Transverse colon (tissue), 4 donors: ENCODE measurements at regions not wholly inside any gene's neighbourhood (a gene's known extent, or its start where the extent isn't known, plus 50 kb on each side); places are given as distances from the start of the nearest gene placed in this dataset.

Experiments
- CTCF ChIP-seq, 5 experiments: fragments of 200-600 bp in 3 of 5; fragments of 450-650 bp in 2 of 5; sonication (generic) in 3 of 5; IDR thresholded peaks; 1 replicate in 2 of 5; 2 replicates in 3 of 5; pipeline ENCODE4 v1.5.1; 2016 to 2017; ENCODE audit warnings: antibody characterized with exemption in 5 of 5, inconsistent platforms in 3 of 5, mild to moderate bottlenecking in 2 of 5, moderate library complexity in 1 of 5
- EP300 ChIP-seq: sonication (generic); formaldehyde crosslinking; IDR thresholded peaks from one replicate; pipeline ENCODE4 v1.6.1; 2017; ENCODE audit warnings: antibody characterized with exemption, low read depth
- POLR2A ChIP-seq: fragments of 450-650 bp; IDR thresholded peaks from one replicate; pipeline ENCODE4 v1.6.1; 2016; ENCODE audit warnings: antibody characterized with exemption, mild to moderate bottlenecking, moderate library complexity
- POLR2AphosphoS5 ChIP-seq, 3 donors: sonication (generic); formaldehyde crosslinking; IDR thresholded peaks; one replicate each; pipeline ENCODE4 v1.6.1; 2016; ENCODE audit warnings: antibody characterized with exemption in 3 of 3

DNA sequence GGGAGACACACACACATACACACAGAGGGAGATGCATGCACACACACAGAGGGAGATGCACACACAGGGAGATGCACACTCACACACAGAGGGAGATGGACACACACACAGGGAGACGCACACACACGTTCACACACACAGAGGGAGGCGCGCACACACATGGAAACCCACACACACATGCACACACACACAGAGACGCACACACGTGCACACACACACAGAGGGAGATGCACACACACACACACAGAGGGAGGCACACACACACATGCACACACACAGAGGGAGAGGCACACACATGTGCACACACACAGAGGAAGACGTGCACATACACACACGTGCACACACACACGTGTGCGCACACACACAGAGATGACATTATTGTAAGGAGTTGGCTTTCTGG lies 79.1 kb downstream of the HMX1 start:
- no peak for TF ChIP-seq CTCF (IDR thresholded peaks at IDR 0.05)
- no peak for TF ChIP-seq EP300
- TF ChIP-seq POLR2A = no peak
- no peak for TF ChIP-seq POLR2AphosphoS5 (IDR thresholded peaks at IDR 0.05)
